ENCODE measurements at regions not wholly inside any gene's neighbourhood (a gene's known extent, or its start where the extent isn't known, plus 50 kb on each side); places are given as distances from the start of the nearest gene placed in this dataset.

GRCh38 chr12:115010324-115010995, 326.5 kb upstream of the TBX3 start:
- intact Hi-C loops (cut with micrococcal nuclease), result no loop called here
- POLR2A ChIA-PET, result no interaction called here

GRCh38 chr12:115008929-115009328, 325.0 kb upstream of the TBX3 start:
- no peak for ATAC-seq
- ChIA-PET POLR2A (no interaction called here), CTCF (no interaction called here)
- Mint-ChIP-seq H3K4me3 (no peak overlapping the region), H3K27ac (no peak overlapping the region), H3K27me3 (no peaks in the 10 kb centered on the region), H3K4me1 (ENCODE audit: low read depth) (no peaks in the 10 kb centered on the region), H3K9me3 (peaks cover 8% of the 10 kb centered on the region), H3K36me3 (ENCODE audit: low read depth) (no peaks in the 10 kb centered on the region)
- DNase-seq, result no peak
- no peak for TF ChIP-seq CTCF (IDR thresholded peaks at IDR 0.05)
- intact Hi-C loops (cut with micrococcal nuclease), result no loop called here

More at GRCh38 chr12:115010324-115010995, 326.5 kb upstream of the TBX3 start:
- DNase-seq, result no peak
- Mint-ChIP-seq H3K27ac (no peak overlapping the region), H3K36me3 (ENCODE audit: low read depth) (no peaks in the 10 kb centered on the region), H3K4me1 (ENCODE audit: low read depth) (no peaks in the 10 kb centered on the region), H3K9me3 (peaks cover 8% of the 10 kb centered on the region), H3K4me3 (no peak overlapping the region), H3K27me3 (no peaks in the 10 kb centered on the region)
- no peak for TF ChIP-seq CTCF (IDR thresholded peaks at IDR 0.05)
- no peak for ATAC-seq
- CTCF ChIA-PET, result no interaction called here

GRCh38 chr12:115004470-115005146, 320.6 kb upstream of the TBX3 start:
- ATAC-seq, result no peak
- H3K27me3 Mint-ChIP-seq, result peaks cover 4% of the 10 kb centered on the region
- intact Hi-C loops (cut with micrococcal nuclease), result no loop called here

GRCh38 chr12:115002434-115002833, 318.5 kb upstream of the TBX3 start:
- H3K27me3 Mint-ChIP-seq, result peaks cover 4% of the 10 kb centered on the region
- intact Hi-C loops (cut with micrococcal nuclease), result no loop called here
- no peak for ATAC-seq

More at GRCh38 chr12:115004470-115005146, 320.6 kb upstream of the TBX3 start:
- ChIA-PET POLR2A (no interaction called here), CTCF (no interaction called here)
- no peaks in the 10 kb centered on the region for H3K36me3 Mint-ChIP-seq (ENCODE audit: low read depth)
- H3K4me3 Mint-ChIP-seq, result no peak overlapping the region
- no peaks in the 10 kb centered on the region for H3K4me1 Mint-ChIP-seq (ENCODE audit: low read depth)
- DNase-seq, result no peak
- peaks cover 2% of the 10 kb centered on the region for H3K9me3 Mint-ChIP-seq
- no peak for TF ChIP-seq CTCF (IDR thresholded peaks at IDR 0.05)
- no peak overlapping the region for H3K27ac Mint-ChIP-seq

More at GRCh38 chr12:115002434-115002833, 318.5 kb upstream of the TBX3 start:
- TF ChIP-seq CTCF (IDR thresholded peaks at IDR 0.05), result no peak
- H3K9me3 Mint-ChIP-seq, result peaks cover 2% of the 10 kb centered on the region
- no peak for DNase-seq
- no peaks in the 10 kb centered on the region for H3K36me3 Mint-ChIP-seq (ENCODE audit: low read depth)
- CTCF ChIA-PET, result no interaction called here
- H3K27ac Mint-ChIP-seq, result no peak overlapping the region
- no peak overlapping the region for H3K4me3 Mint-ChIP-seq
- no peaks in the 10 kb centered on the region for H3K4me1 Mint-ChIP-seq (ENCODE audit: low read depth)
- POLR2A ChIA-PET, result no interaction called here

Data from activated CD8-positive, alpha-beta T cell treated with anti-CD3 and anti-CD28 coated beads for 36 hours (primary cell).